Prostate gland (tissue), 2 donors: ENCODE measurements at regions not wholly inside any gene's neighbourhood (a gene's known extent, or its start where the extent isn't known, plus 50 kb on each side); places are given as distances from the start of the nearest gene placed in this dataset.

Experiments
- DNase-seq: peaks from one replicate; pipeline ENCODE4 v3.0.0-alpha.2; 2019; ENCODE audit warnings: low spot score
- H3K27ac ChIP-seq, 2 donors: fragments of 200-600 bp; sonication (generic); 2 replicates each; pipeline ENCODE4 v1.5.1; 2017 to 2019
- H3K27me3 ChIP-seq: fragments of 200-600 bp; sonication (generic); replicated peaks from 2 replicates; pipeline ENCODE4 v1.5.1; 2019; ENCODE audit not compliant: insufficient read depth
- H3K36me3 ChIP-seq, 2 donors: fragments of 200-600 bp; sonication (generic); 1 replicate in 1 of 2; 2 replicates in 1 of 2; pipeline versions ENCODE4 v1.5.1 to v1.8.1; 2017 to 2019
- H3K4me1 ChIP-seq: fragments of 200-600 bp; sonication (generic); replicated peaks from 2 replicates; pipeline ENCODE4 v1.5.1; 2019
- H3K4me3 ChIP-seq, 2 donors: fragments of 200-600 bp; sonication (generic); 2 replicates each; pipeline ENCODE4 v1.5.1; 2017 to 2019
- H3K9me3 ChIP-seq: fragments of 200-600 bp; sonication (generic); 2 replicates; pipeline ENCODE4 v1.5.1; 2017
- CTCF ChIP-seq, 4 experiments: fragments of 200-600 bp in 2 of 4; fragments of 450-650 bp in 2 of 4; sonication (generic) in 2 of 4; IDR thresholded peaks; 1 replicate in 3 of 4; 2 replicates in 1 of 4; pipeline ENCODE4 v1.5.1; 2016 to 2019; ENCODE audit warnings: antibody characterized with exemption in 4 of 4, mild to moderate bottlenecking in 2 of 4, moderate library complexity in 2 of 4
- POLR2A ChIP-seq: fragments of 450-650 bp; IDR thresholded peaks from one replicate; pipeline ENCODE4 v1.6.1; 2016; ENCODE audit warnings: antibody characterized with exemption, mild to moderate bottlenecking
- POLR2AphosphoS5 ChIP-seq: sonication (generic); formaldehyde crosslinking; IDR thresholded peaks from one replicate; pipeline ENCODE4 v1.6.1; 2017; ENCODE audit warnings: antibody characterized with exemption
- WGBS: methylation state at CpG from one replicate; pipeline ENCODE4 v1.1.5; 2018; 5-methylcytosine and 5-hydroxymethylcytosine counted together
- intact Hi-C: fragments of 100-400 bp; cut with DNase I; formaldehyde crosslinking; loops from one replicate; pipeline ENCODE4 v1.14.2; 2022

DNA sequence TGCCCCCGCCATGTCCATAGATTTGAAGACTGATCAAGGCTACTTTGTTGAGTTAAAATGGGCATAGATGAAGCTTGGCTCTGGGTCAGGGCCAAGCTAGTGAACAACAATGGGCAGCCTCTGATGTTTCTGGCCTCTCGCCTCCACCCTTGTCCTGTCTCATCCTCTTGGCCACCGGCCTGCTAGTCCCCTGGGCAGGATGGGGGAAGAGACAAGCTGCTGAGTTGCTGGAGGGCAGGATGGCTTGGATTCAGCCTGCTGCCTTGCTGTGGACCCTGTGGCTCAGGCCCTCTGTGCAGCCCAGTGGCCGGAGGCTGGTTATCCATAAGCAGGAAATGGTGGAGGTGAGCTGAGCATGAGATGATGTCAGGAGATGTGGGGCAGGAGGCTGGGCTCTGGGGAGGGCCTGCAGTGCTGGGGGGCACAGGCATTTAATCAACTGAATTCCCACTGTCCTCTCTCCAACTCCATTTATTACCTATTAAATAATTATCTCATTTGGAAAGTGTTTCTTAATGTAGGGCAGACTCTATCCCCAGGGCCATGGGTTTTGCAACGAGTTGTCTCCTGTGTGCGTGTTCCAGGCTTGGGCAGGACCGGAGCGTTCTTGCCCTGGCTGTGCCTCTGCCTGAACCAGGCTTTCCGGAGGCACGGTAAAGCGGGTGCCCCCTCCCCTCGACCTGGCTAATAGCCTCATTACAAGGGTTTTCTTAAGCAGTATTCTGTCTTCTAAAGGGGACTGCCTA is 122.9 kb downstream of the GLI2 start:
- Histone ChIP-seq H3K4me3 (no peak overlapping the region), H3K36me3 (no peaks in the 10 kb centered on the region), H3K27me3 (no peaks in the 10 kb centered on the region), H3K27ac (no peak overlapping the region), H3K4me1 (no peaks in the 10 kb centered on the region), H3K9me3 (no peaks in the 10 kb centered on the region)
- intact Hi-C loops = no loop called here
- DNase-seq = no peak
- WGBS = 59% methylated on average over 12 of the region's 12 CpGs
- TF ChIP-seq CTCF (IDR thresholded peaks at IDR 0.05) = no peak
- TF ChIP-seq POLR2AphosphoS5 = no peak
- TF ChIP-seq POLR2A = no peak

DNA sequence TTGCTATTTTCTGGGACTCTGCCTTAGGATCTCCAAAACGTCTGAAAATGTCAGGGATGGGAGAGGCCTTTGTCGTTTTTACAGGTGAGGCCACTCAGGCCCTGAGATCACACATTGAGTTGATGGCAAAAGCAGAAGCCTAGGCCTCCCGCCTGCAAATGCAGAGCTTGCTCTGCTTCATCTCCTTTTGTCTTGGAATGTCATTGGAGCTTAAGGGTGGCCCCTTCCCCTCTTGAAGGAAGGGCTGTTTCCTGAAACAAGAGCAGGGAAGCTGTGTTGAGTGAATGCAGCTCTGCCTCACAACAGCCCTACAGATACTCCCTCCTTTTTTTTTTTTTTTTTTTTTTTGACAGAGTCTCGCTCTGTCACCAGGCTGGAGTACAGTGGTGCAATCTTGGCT is 123.5 kb downstream of the GLI2 start:
- WGBS = 69% methylated on average over 4 of the region's 4 CpGs
- Histone ChIP-seq H3K9me3 (no peaks in the 10 kb centered on the region), H3K27me3 (no peaks in the 10 kb centered on the region), H3K36me3 (no peaks in the 10 kb centered on the region), H3K4me1 (no peaks in the 10 kb centered on the region), H3K4me3 (no peak overlapping the region), H3K27ac (no peak overlapping the region)
- intact Hi-C loops = no loop called here
- no peak for DNase-seq
- TF ChIP-seq POLR2AphosphoS5 = no peak
- no peak for TF ChIP-seq CTCF (IDR thresholded peaks at IDR 0.05)
- TF ChIP-seq POLR2A = no peak

DNA sequence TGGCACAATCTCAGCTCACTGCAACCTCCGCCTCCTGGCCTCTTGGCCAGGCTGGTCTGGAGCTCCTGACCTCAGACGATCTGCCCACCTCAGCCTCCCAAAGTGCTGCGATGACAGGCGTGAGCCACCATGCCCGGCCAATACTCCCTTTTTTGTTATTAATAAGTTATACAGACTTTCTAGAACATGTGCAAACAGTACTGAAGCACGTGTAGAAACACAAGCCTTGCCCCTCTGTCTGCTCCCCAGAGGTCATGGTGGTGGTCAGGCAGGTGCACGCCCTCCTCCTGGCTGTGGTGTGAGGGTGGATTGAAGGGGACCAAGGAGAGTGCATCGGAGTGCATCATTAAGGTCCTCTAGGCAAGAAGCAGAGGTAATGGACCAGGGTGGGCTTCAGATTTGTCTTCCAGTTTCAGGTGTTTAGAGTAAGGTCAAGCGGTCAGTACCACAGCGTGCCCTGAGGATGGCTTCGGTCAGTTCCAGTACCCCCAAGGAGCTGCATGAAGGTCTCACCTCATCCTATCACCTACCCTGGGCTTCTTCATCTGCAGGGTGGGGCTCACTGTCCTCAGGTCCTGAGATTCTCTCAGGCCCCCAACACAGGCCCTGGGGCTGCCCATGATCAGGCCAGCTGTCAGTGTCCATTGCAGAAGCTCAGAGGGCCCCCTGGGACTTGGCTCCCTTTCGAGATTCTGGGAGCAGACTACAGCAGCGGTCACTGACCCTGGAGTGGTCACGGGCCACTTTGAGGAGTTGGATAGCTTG is 124.3 kb downstream of the GLI2 start:
- no peaks in the 10 kb centered on the region for H3K9me3 ChIP-seq
- no peak overlapping the region for H3K27ac ChIP-seq
- no peak for DNase-seq
- whole genome bisulfite sequencing = 91% methylated on average over 14 of the region's 14 CpGs
- no peaks in the 10 kb centered on the region for H3K27me3 ChIP-seq
- intact Hi-C loops = loop anchor here (10.0 kb wide), 1 partner anchor 125 kb away; the partner anchor contains the start of gene GLI2
- no peaks in the 10 kb centered on the region for H3K4me1 ChIP-seq
- TF ChIP-seq POLR2AphosphoS5 (no peak), CTCF (IDR thresholded peaks at IDR 0.05) (no peak), POLR2A (no peak)
- H3K4me3 ChIP-seq = no peak overlapping the region
- H3K36me3 ChIP-seq = no peaks in the 10 kb centered on the region

- intact Hi-C loops = loop anchor here (10.0 kb wide), 1 partner anchor 126 kb away; the partner anchor contains the start of gene GLI2
- H3K27ac ChIP-seq = no peak overlapping the region
- H3K27me3 ChIP-seq = no peaks in the 10 kb centered on the region
- TF ChIP-seq POLR2A = no peak
- no peaks in the 10 kb centered on the region for H3K36me3 ChIP-seq
- WGBS = 92% methylated on average over 4 of the region's 4 CpGs
- DNase-seq = no peak
- H3K4me1 ChIP-seq = no peaks in the 10 kb centered on the region
- H3K9me3 ChIP-seq = no peaks in the 10 kb centered on the region
- no peak overlapping the region for H3K4me3 ChIP-seq
These were observed 124.9 kb downstream of the GLI2 start for GRCh38 chr2:120860579-120860922.

- 92% methylated on average over 5 of the region's 5 CpGs for WGBS
- no peaks in the 10 kb centered on the region for H3K4me1 ChIP-seq
These were observed 125.5 kb downstream of the GLI2 start for GRCh38 chr2:120861191-120861575.

More at GRCh38 chr2:120861191-120861575, 125.5 kb downstream of the GLI2 start:
- TF ChIP-seq POLR2AphosphoS5 (no peak), POLR2A (no peak), CTCF (IDR thresholded peaks at IDR 0.05) (no peak)
- DNase-seq = no peak
- Histone ChIP-seq H3K4me3 (no peak overlapping the region), H3K27ac (no peak overlapping the region), H3K9me3 (no peaks in the 10 kb centered on the region), H3K36me3 (no peaks in the 10 kb centered on the region), H3K27me3 (no peaks in the 10 kb centered on the region)
- intact Hi-C loops = loop anchor here (10.0 kb wide), 1 partner anchor 126 kb away; the partner anchor contains the start of gene GLI2
